Common myeloid progenitor, CD34-positive (primary cell): ENCODE measurements at regions not wholly inside any gene's neighbourhood (a gene's known extent, or its start where the extent isn't known, plus 50 kb on each side); places are given as distances from the start of the nearest gene placed in this dataset.

Experiments
- CTCF ChIA-PET: fragments of 350-600 bp; sonication (Branson Sonifier 250); formaldehyde crosslinking; loops from one replicate; lab custom pipeline; 2021; ENCODE audit warnings: antibody characterized with exemption; lab: Charles Lee
- POLR2A ChIA-PET: fragments of 350-600 bp; sonication (Branson Sonifier 250); formaldehyde crosslinking; loops from one replicate; lab custom pipeline; 2021; ENCODE audit warnings: antibody characterized with exemption; lab: Charles Lee
- DNase-seq, 3 donors: peaks; one replicate each; pipeline versions ENCODE4 v3.0.0 to v3.0.0-alpha.2; 2013
- H3K27ac ChIP-seq, 2 experiments: 1 replicate in 1 of 2; 2 replicates in 1 of 2; pipeline ENCODE4 v1.7.0; 2013; ENCODE audit warnings: inconsistent platforms in 2 of 2, low read length in 2 of 2, mild to moderate bottlenecking in 2 of 2, low read depth in 1 of 2, moderate library complexity in 1 of 2; ENCODE audit not compliant: severe bottlenecking in 2 of 2, insufficient read depth in 1 of 2, poor library complexity in 1 of 2
- H3K27me3 ChIP-seq, 5 experiments: replicated peaks in 2 of 5; 1 replicate in 3 of 5; 2 replicates in 2 of 5; pipeline versions ENCODE4 v1.6.1 to v1.7.0; 2013; ENCODE audit warnings: low read length in 4 of 5, mild to moderate bottlenecking in 2 of 5, moderate library complexity in 2 of 5, inconsistent platforms in 1 of 5; ENCODE audit not compliant: insufficient read depth in 5 of 5, control insufficient read depth in 4 of 5
- H3K36me3 ChIP-seq, 4 experiments: 1 replicate in 2 of 4; 2 replicates in 2 of 4; pipeline versions ENCODE4 v1.6.1 to v1.7.0; 2013; ENCODE audit warnings: low read length in 3 of 4, control low read depth in 1 of 4, mild to moderate bottlenecking in 1 of 4; ENCODE audit not compliant: control insufficient read depth in 4 of 4, insufficient read depth in 4 of 4
- H3K4me1 ChIP-seq, 4 experiments: 1 replicate in 3 of 4; 2 replicates in 1 of 4; pipeline versions ENCODE4 v1.6.1 to v1.7.1; 2013; ENCODE audit warnings: low read length in 3 of 4, mild to moderate bottlenecking in 3 of 4, control low read depth in 1 of 4, inconsistent platforms in 1 of 4, moderate library complexity in 1 of 4; ENCODE audit not compliant: control insufficient read depth in 4 of 4, insufficient read depth in 4 of 4; ENCODE audit errors: control extremely low read depth in 1 of 4
- H3K4me3 ChIP-seq, 7 experiments: 1 replicate in 4 of 7; 2 replicates in 3 of 7; pipeline versions ENCODE4 v1.5.1 to v1.7.0; 2013; ENCODE audit warnings: mild to moderate bottlenecking in 7 of 7, low read length in 6 of 7, moderate library complexity in 6 of 7, inconsistent platforms in 2 of 7, low read depth in 2 of 7, control low read depth in 1 of 7; ENCODE audit not compliant: insufficient read depth in 4 of 7, control insufficient read depth in 1 of 7; ENCODE audit errors: extremely low read depth in 1 of 7
- H3K9me3 ChIP-seq, 5 experiments: 1 replicate in 4 of 5; 2 replicates in 1 of 5; pipeline versions ENCODE4 v1.6.1 to v1.7.1; 2013; ENCODE audit warnings: low read length in 4 of 5, mild to moderate bottlenecking in 2 of 5, inconsistent platforms in 1 of 5, low read depth in 1 of 5, moderate library complexity in 1 of 5; ENCODE audit not compliant: control insufficient read depth in 4 of 5, insufficient read depth in 2 of 5; ENCODE audit errors: control extremely low read depth in 1 of 5
- WGBS: methylation state at CpG from one replicate; pipeline ENCODE4 v1.1.5; 2013; ENCODE audit not compliant: insufficient coverage; 5-methylcytosine and 5-hydroxymethylcytosine counted together

- no peak for DNase-seq
- Histone ChIP-seq H3K27ac (no peak overlapping the region), H3K36me3 (no peaks in the 10 kb centered on the region), H3K4me3 (no peak overlapping the region), H3K4me1 (peaks cover 0 to 7% (median 3%) of the 10 kb centered on the region in 4 experiments), H3K27me3 (no peaks in the 10 kb centered on the region), H3K9me3 (no peaks in the 10 kb centered on the region)
- ChIA-PET POLR2A (no interaction called here), CTCF (no interaction called here)
- WGBS: 76% methylated on average over 2 of the region's 2 CpGs
These were observed 59.9 kb upstream of the PDGFRA start for GRCh38 chr4:54169176-54169575.

GRCh38 chr4:54172156-54172555 lies 56.9 kb upstream of the PDGFRA start:
- Histone ChIP-seq H3K36me3 (no peaks in the 10 kb centered on the region), H3K27me3 (no peaks in the 10 kb centered on the region), H3K27ac (no peak overlapping the region), H3K4me1 (peaks cover 0 to 7% (median 3%) of the 10 kb centered on the region in 4 experiments), H3K9me3 (peaks cover 0 to 3% (median 0%) of the 10 kb centered on the region in 5 experiments), H3K4me3 (no peak overlapping the region)
- peak in 2 of 3 donors; percentile 14 to 34 for DNase-seq
- CTCF ChIA-PET: no interaction called here
- POLR2A ChIA-PET: interaction anchor here (0.6 kb wide), 1 partner anchor 52 kb away, joined by 3 read pairs; no protein-coding TSS in a partner anchor
- 96% methylated on average over 4 of the region's 4 CpGs for WGBS

GRCh38 chr4:54173281-54173912 lies 55.7 kb upstream of the PDGFRA start:
- no peak overlapping the region for H3K4me3 ChIP-seq
- peaks cover 0 to 7% (median 3%) of the 10 kb centered on the region in 4 experiments for H3K4me1 ChIP-seq
- no peaks in the 10 kb centered on the region for H3K36me3 ChIP-seq
- POLR2A ChIA-PET: no interaction called here
- 73% methylated on average over 2 of the region's 4 CpGs for WGBS
- no peak overlapping the region for H3K27ac ChIP-seq
- CTCF ChIA-PET: no interaction called here
- H3K27me3 ChIP-seq: no peaks in the 10 kb centered on the region
- DNase-seq: no peak
- H3K9me3 ChIP-seq: peaks cover 0 to 3% (median 0%) of the 10 kb centered on the region in 5 experiments

- POLR2A ChIA-PET: no interaction called here
- peaks cover 0 to 7% (median 2%) of the 10 kb centered on the region in 4 experiments for H3K4me1 ChIP-seq
- no peaks in the 10 kb centered on the region for H3K36me3 ChIP-seq
- H3K27ac ChIP-seq: no peak overlapping the region
- H3K4me3 ChIP-seq: no peak overlapping the region
- no peaks in the 10 kb centered on the region for H3K27me3 ChIP-seq
- DNase-seq: no peak
- peaks cover 0 to 3% (median 0%) of the 10 kb centered on the region in 5 experiments for H3K9me3 ChIP-seq
- CTCF ChIA-PET: no interaction called here
- no CpG with 5 or more reads among the region's 2 CpGs for WGBS
These were observed 52.9 kb upstream of the PDGFRA start for GRCh38 chr4:54176202-54176601.
